Stimulated activated naive CD8-positive, alpha-beta T cell treated with anti-CD3 and anti-CD28 coated beads, Interleukin-15, amount 100 ng/mL, for 72 hours (primary cell): ENCODE measurements at regions not wholly inside any gene's neighbourhood (a gene's known extent, or its start where the extent isn't known, plus 50 kb on each side); places are given as distances from the start of the nearest gene placed in this dataset.
A peak's percentile ranks its signal among the peaks of the same experiment; 100 is the strongest.
"Not testable (repeated sequence)": the region's sequence is repeated elsewhere in the genome, so short reads cannot be mapped to it uniquely, and the experiment has no call there.

Experiments
- ATAC-seq: fragments of 150-1000 bp; cut with Tn5 transposase; 2 replicates; pipeline ENCODE4 v1.10.0; 2021; ENCODE audit warnings: mild to moderate bottlenecking, moderate library complexity
- DNase-seq, 2 donors: peaks; one replicate each; pipeline ENCODE4 v3.0.0; 2021 to 2022
- H3K27ac Mint-ChIP-seq, 2 donors: one replicate each; pipeline ENCODE4 v1.8.0; 2022; ENCODE audit warnings: mild to moderate bottlenecking in 2 of 2, mixed read lengths in 2 of 2, moderate library complexity in 2 of 2
- H3K27me3 Mint-ChIP-seq: one replicate; pipeline ENCODE4 v1.8.0; 2022; ENCODE audit warnings: mixed read lengths
- H3K4me1 Mint-ChIP-seq: one replicate; pipeline ENCODE4 v1.8.0; 2022; ENCODE audit warnings: mild to moderate bottlenecking, mixed read lengths
- H3K4me3 Mint-ChIP-seq, 2 donors: one replicate each; pipeline ENCODE4 v1.8.0; 2022; ENCODE audit warnings: mild to moderate bottlenecking in 2 of 2, mixed read lengths in 2 of 2, moderate library complexity in 1 of 2
- H3K9me3 Mint-ChIP-seq, 2 donors: one replicate each; pipeline ENCODE4 v1.8.0; 2022; ENCODE audit warnings: mixed read lengths in 2 of 2

DNA sequence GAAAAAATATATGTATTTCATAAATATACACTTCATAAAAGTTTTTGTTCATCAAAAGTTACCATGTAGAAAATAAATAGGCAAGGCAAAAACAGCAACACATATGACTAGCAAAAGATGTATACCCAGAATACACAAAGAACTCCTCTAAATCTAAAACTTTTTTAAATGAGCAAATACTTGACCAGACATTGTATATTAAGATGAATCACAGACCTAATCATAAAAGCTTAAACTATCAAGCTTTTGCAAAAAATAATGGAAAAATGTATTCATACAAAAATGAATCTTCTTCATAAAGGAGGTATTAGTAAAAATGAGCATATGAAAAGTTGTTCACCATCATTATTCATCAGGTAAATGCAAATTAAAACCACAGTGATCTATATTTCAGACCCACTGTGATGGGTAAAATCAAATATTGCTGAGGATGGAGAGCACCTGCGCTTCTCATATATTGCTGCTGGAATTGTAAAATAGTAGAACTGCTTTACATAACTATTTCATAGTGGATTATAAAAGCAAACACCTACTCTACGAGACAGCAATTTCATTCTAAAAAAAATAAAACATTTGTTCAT, 78.3 kb upstream of the RGS1 start:
- H3K27ac Mint-ChIP-seq = no peak overlapping the region
- DNase-seq = no peak
- ATAC-seq = no peak
- H3K27me3 Mint-ChIP-seq = peaks cover 6% of the 10 kb centered on the region
- peaks cover 7% of the 10 kb centered on the region for H3K4me1 Mint-ChIP-seq
- no peak overlapping the region for H3K4me3 Mint-ChIP-seq
- peaks cover 8 to 11% of the 10 kb centered on the region in 2 donors for H3K9me3 Mint-ChIP-seq

DNA sequence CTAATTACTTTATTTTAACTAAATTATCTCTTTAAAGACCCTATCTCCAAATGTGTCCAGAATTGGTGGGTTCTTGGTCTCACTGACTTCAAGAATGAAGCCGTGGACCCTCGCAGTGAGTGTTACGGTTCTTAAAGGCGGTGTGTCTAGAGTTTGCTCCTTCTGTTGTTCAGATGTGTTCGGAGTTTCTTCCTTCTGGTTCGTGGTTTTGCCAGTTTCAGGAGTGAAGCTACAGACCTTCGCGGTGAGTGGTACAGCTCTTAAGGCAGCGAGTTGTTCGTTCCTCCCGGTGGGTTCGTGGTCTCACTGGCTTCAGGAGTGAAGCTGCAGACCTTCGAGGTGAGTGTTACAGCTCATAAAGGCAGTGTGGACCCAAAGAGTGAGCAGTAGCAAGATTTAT, 77.5 kb upstream of the RGS1 start:
- peaks cover 8 to 11% of the 10 kb centered on the region in 2 donors for H3K9me3 Mint-ChIP-seq
- H3K27me3 Mint-ChIP-seq, DNase-seq, ATAC-seq, H3K27ac Mint-ChIP-seq, H3K4me3 Mint-ChIP-seq, H3K4me1 Mint-ChIP-seq: not testable (repeated sequence)

DNA sequence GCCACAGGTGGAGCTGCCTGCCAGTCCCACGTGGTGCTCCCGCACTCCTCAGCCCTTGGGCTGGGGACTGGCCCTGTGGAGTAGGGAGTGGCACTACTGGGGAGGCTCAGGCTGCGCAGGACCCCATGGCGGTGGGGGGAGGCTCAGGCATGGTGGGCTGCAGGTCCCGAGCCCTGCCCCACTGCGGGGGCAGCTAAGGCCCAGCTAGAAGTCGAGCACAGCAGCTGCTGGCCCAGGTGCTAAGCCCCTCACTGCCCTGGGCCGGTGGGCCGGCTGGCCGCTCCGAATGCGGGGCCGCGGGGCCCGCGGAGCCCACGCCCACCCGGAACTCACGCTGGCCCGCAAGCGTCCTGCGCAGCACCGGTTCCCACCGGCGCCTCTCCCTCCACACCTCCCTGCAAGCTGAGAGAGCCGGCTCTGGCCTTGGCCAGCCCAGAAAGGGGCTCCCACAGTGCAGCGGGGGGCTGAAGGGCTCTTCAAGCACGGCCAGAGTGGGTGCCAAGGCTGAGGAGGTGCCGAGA, 76.5 kb upstream of the RGS1 start:
- not testable (repeated sequence) for DNase-seq, H3K27ac Mint-ChIP-seq, H3K4me1 Mint-ChIP-seq, H3K27me3 Mint-ChIP-seq, H3K4me3 Mint-ChIP-seq
- H3K9me3 Mint-ChIP-seq = peaks cover 8 to 11% of the 10 kb centered on the region in 2 donors
- peak; percentile 54 for ATAC-seq

DNA sequence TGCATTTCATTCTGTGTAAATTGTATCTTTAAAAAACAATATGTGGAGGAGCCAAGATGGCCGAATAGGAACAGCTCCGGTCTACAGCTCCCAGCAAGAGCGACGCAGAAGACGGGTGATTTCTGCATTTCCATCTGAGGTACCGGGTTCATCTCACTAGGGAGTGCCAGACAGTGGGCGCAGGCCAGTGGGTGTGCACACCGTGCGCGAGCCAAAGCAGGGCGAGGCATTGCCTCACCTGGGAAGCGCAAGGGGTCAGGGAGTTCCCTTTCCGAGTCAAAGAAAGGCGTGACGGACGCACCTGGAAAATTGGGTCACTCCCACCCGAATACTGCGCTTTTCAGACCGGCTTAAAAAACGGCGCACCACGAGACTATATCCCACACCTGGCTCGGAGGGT, 75.0 kb upstream of the RGS1 start:
- not testable (repeated sequence) for ATAC-seq, H3K27me3 Mint-ChIP-seq, DNase-seq, H3K27ac Mint-ChIP-seq, H3K4me3 Mint-ChIP-seq, H3K4me1 Mint-ChIP-seq
- H3K9me3 Mint-ChIP-seq = peaks cover 8 to 11% of the 10 kb centered on the region in 2 donors

DNA sequence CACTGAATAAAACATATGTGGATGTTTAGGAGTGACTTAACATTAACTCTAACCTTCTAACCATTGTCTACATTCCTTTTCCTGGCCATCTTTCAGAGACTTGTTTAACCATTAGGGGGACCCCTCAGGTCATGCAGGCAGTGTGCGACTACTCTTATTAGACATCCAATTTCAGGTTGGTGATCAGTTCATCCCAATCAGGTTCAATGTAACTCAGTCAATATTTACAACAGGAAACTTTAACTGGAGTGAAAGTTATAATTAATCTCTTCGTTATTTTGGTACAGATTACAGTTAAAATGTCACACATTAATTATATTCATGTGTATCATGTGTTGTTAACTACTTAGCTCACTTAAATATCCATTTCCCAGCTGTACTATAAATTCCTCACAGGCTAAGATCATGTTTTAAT, 68.8 kb upstream of the RGS1 start:
- H3K4me3 Mint-ChIP-seq = no peak overlapping the region
- no peaks in the 10 kb centered on the region for H3K4me1 Mint-ChIP-seq
- no peak for DNase-seq
- peak; percentile 79 for ATAC-seq
- no peaks in the 10 kb centered on the region for H3K9me3 Mint-ChIP-seq
- no peak overlapping the region for H3K27ac Mint-ChIP-seq
- no peaks in the 10 kb centered on the region for H3K27me3 Mint-ChIP-seq

DNA sequence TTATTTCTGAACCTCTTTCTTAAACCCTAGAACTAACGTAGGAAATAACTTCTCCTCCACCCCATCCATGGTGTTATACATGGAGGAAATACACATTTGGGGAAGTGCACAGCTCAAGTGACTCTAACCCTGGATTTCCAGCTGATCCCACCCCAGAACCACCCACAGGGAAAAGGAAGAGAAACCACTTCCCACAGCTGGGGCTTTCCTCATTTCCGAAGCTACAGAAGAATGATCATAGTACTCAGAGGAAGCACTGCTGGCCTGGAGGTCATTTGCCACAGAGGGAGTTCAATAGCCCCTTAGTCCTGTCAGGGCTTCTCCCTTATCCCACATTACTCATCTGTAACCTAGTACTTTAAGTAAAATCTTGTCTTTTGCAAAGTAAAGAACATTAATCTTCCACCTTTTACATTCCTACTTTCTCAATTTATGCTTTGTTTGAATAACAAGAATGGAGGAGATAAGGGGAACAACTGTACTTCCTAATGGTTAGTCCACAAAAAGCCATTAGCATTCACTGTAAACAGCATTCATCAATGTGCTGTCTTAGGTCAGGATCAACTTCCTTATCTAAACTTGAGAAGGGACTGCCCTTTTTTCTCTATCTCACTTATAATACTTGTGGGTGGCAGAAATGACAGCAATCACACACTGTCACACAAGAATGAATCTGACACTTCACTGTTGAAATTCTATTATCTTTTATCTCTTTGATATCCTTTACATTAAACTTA, 63.0 kb upstream of the RGS1 start:
- DNase-seq (no peak), ATAC-seq (no peak)
- H3K27me3 Mint-ChIP-seq = no peaks in the 10 kb centered on the region
- H3K4me3 Mint-ChIP-seq = no peak overlapping the region
- peaks cover 39% of the 10 kb centered on the region for H3K4me1 Mint-ChIP-seq
- no peak overlapping the region for H3K27ac Mint-ChIP-seq
- H3K9me3 Mint-ChIP-seq = no peaks in the 10 kb centered on the region

DNA sequence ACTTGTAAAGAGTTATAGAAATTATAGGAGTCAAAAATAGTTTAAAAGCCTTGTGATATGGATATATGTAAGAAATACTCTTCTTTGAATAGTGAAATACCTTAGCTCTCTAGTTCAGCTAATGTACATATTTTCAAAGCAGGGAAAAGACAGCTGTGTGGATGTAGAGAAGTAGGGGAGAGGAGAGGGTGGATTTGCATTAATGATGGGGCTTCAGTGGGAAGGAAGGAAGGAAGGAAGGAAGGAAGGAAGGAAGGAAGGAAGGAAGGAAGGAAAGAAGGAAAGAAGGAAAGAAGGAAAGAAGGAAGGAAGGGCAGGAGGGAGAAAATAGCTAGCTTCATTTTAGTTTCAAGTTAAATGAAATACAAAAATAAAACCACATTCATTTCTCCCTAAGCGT, 62.4 kb upstream of the RGS1 start:
- no peaks in the 10 kb centered on the region for H3K9me3 Mint-ChIP-seq
- H3K4me1 Mint-ChIP-seq = peaks cover 43% of the 10 kb centered on the region
- H3K4me3 Mint-ChIP-seq = no peak overlapping the region
- H3K27me3 Mint-ChIP-seq = no peaks in the 10 kb centered on the region
- H3K27ac Mint-ChIP-seq = no peak overlapping the region
- DNase-seq (no peak), ATAC-seq (no peak)

DNA sequence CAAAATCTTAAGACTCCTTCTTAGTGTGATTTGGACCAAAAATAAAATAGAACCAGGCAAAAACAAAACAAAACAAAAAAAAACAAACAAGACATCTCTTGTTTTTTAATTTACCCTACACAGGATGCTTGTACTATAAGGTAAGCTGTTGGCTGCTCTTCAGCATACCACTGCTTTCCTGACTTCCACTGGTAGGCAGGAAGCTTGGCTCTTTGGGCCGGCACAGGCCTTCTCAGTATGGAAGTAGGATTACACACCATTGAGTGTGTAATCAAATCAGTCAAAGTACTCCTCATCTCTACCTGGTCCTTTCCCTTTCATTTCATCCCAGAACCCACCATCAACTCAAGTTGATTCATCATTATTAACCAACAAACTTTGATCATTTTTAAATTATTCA, 61.9 kb upstream of the RGS1 start:
- DNase-seq = no peak
- no peak for ATAC-seq
- H3K27me3 Mint-ChIP-seq = no peaks in the 10 kb centered on the region
- H3K4me3 Mint-ChIP-seq = no peak overlapping the region
- no peaks in the 10 kb centered on the region for H3K9me3 Mint-ChIP-seq
- no peak overlapping the region for H3K27ac Mint-ChIP-seq
- peaks cover 43% of the 10 kb centered on the region for H3K4me1 Mint-ChIP-seq

DNA sequence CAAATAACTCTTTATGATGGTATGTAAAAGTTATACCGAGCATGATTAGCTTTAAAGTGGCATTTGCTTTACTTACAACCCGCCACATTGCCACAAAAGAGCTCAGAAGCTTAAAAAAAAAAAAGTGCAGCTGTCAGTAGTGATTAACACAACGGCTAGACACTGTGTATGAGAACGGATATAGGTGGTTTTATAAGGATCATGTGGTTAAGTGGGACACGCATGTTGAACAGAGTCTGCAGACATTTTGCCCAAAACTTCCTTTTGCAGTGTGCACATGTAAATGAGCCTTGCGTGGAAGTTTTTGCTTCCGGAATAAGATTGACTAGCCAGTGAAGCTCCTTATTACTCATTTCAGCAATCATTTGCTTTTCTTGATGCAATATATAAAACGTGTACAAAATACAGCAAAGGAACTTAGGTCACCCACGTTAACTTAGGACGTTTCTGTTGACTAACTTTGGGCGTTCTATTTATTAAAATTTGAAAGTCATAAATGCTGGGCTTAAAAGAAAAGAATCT, 58.7 kb upstream of the RGS1 start:
- Mint-ChIP-seq H3K4me1 (peaks cover 62% of the 10 kb centered on the region), H3K27ac (peak overlapping the region; percentile 65 to 92), H3K27me3 (no peaks in the 10 kb centered on the region), H3K4me3 (peak overlapping the region; percentile 68 to 77), H3K9me3 (no peaks in the 10 kb centered on the region)
- DNase-seq (peak; percentile 64 to 77), ATAC-seq (peak; percentile 100)

DNA sequence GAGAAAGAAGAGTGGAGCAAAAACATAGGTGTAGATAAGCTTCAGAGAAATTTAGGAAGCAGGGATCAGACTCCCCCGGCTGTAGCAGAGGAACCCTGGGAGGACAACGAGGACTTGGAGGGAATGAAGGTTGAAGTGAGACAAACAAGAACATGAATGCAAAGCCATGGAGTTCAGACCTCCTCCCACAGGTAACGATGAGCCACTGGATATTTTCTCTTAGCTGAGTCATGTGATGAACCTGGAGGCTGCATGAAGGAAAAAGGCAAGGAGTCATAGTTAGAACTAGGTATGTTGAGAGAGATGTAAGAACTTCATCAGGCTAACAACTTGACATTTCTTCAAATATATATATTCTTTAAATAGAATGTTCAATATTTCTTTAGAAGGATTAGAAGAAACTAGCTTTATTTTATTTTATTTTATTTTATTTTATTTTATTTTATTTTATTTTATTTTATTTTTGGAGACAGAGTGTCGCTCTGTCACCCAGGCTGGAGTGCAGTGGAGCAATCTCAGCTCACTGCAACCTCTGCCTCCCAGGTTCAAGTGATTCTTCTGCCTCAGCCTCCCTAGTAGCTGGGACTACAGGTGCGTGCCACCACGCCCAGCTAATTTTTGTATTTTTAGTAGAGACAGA, 57.7 kb upstream of the RGS1 start:
- not testable (repeated sequence) for H3K9me3 Mint-ChIP-seq, ATAC-seq, DNase-seq, H3K27me3 Mint-ChIP-seq, H3K27ac Mint-ChIP-seq
- Mint-ChIP-seq H3K4me3 (peak overlapping the region; percentile 68 to 77), H3K4me1 (peaks cover 61% of the 10 kb centered on the region)

DNA sequence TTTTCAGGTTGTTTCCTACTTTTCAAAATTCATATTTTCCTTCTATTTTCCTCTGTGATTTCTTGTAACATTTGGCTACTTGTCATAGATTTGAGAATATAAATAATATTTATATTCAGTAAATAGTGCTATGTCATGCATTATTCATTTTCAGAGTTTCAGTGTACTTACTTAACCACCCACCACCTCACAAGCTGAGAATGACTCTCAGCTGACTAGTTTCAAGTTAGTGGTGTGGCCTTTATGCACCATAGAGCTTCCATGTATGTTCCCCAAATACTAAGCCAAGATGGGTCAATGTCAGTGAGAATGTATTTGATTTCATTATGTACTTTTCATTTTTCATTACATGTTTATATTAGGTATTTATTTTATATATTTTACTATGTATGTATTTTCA, 56.9 kb upstream of the RGS1 start:
- Mint-ChIP-seq H3K27ac (no peak overlapping the region), H3K4me1 (peaks cover 54% of the 10 kb centered on the region), H3K9me3 (no peaks in the 10 kb centered on the region), H3K4me3 (no peak overlapping the region), H3K27me3 (no peaks in the 10 kb centered on the region)
- peak; percentile 42 for ATAC-seq
- no peak for DNase-seq

DNA sequence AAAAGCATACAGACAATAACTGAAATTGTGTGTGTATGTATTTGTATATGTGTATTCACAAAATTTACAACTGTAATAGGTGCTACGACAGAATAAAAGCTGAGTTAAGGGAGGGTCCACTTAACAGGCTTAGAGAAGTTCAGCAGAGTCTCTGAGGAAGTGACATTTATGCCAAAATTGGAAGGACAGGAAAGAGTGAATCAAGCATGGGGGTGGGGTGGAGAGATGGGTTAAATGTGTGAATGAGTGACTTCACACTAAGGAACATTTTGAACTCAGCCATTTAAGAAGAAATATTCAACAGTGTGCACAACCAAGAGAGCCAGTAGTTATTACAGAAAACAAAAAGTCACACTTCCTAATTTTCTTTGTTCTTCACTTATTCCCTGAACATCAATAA, 53.8 kb upstream of the RGS1 start:
- peaks cover 46% of the 10 kb centered on the region for H3K4me1 Mint-ChIP-seq
- ATAC-seq = no peak
- no peak for DNase-seq
- no peaks in the 10 kb centered on the region for H3K27me3 Mint-ChIP-seq
- H3K9me3 Mint-ChIP-seq = peaks cover 0 to 5% of the 10 kb centered on the region in 2 donors
- no peak overlapping the region for H3K27ac Mint-ChIP-seq
- no peak overlapping the region for H3K4me3 Mint-ChIP-seq

DNA sequence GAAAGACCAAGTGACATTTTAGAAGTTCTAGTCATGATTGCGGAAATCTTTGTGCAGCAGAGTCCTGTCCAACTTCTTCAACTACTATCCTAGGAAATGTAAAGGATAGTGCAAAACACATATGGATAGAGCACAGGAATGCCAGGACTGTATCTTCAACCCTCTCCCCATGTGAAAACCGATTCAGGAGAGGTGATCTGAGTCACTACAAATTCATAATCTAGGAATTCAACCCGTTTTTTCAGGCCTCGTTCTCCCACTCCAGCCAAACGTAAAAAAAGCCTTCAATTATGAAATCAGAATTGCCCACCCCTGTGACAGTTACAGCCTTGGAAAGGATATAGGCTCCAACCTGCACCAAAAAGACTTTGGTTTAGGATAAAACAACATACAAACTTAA, 52.9 kb upstream of the RGS1 start:
- peaks cover 0 to 5% of the 10 kb centered on the region in 2 donors for H3K9me3 Mint-ChIP-seq

DNA sequence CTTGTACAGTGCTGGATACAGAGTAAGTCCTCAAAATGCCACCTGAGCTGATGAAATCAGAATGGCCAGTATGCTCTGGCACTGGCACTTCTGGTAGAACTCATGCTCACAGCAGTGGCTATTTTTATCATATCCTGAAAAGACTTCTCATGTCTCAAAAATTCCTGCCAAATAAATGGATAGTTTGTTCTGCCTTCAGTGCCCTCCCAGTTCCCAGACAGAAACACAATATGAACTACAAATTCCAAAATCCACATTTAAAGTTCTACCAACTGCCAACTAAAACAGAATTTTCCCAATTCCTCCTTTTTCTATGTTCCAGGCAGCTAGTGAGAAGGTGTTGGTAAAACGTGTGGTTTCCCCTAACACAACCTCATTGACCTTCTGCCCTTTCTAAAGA, 51.4 kb upstream of the RGS1 start:
- Mint-ChIP-seq H3K4me3 (no peak overlapping the region), H3K4me1 (peaks cover 40% of the 10 kb centered on the region), H3K27ac (no peak overlapping the region), H3K9me3 (peaks cover 0 to 5% of the 10 kb centered on the region in 2 donors), H3K27me3 (peaks cover 10% of the 10 kb centered on the region)
- DNase-seq (no peak), ATAC-seq (no peak)

More for the DNA sequence above, 52.9 kb upstream of the RGS1 start:
- Mint-ChIP-seq H3K4me3 (no peak overlapping the region), H3K27ac (no peak overlapping the region), H3K4me1 (peaks cover 36% of the 10 kb centered on the region), H3K27me3 (no peaks in the 10 kb centered on the region)
- no peak for ATAC-seq
- DNase-seq = no peak
